Panc1 (cell line): ENCODE measurements at regions not wholly inside any gene's neighbourhood (a gene's known extent, or its start where the extent isn't known, plus 50 kb on each side); places are given as distances from the start of the nearest gene placed in this dataset.

ENCODE experiments used
- ATAC-seq: fragments of 200-7000 bp; cut with Tn5 transposase; 2 replicates; pipeline ENCODE4 v1.9.1; 2020; ENCODE audit warnings: mild to moderate bottlenecking, moderate library complexity
- BruUV-seq: library from RNA; stranded (reverse); fragments of 400-500 nt; replicated peaks from 2 replicates; lab custom pipeline; 2021; lab: Mats Ljungman, UMichigan
- CTCF ChIA-PET: fragments of 300-600 bp; sonication (Branson Sonifier 250); formaldehyde crosslinking; loops from one replicate; lab custom pipeline; 2022; ENCODE audit warnings: antibody characterized with exemption; lab: Charles Lee
- POLR2A ChIA-PET: fragments of 300-600 bp; sonication (Branson Sonifier 250); formaldehyde crosslinking; loops from one replicate; lab custom pipeline; 2022; ENCODE audit warnings: antibody characterized with exemption; lab: Charles Lee
- DNase-seq: peaks from one replicate; pipeline ENCODE4 v3.0.0-alpha.2; 2010; ENCODE audit warnings: low read depth, low spot score
- H3K27ac ChIP-seq: 2 replicates; pipeline ENCODE4 v1.5.1; 2011; ENCODE audit warnings: mild to moderate bottlenecking, low read length, inconsistent platforms
- H3K27me3 ChIP-seq: fragments of 200-500 bp; sonication (Bioruptor generic); 2 replicates; pipeline ENCODE4 v1.6.0; 2014; ENCODE audit warnings: low read length, inconsistent platforms; ENCODE audit not compliant: control insufficient read depth, insufficient read depth
- H3K36me3 ChIP-seq: fragments of 200-500 bp; sonication (Bioruptor generic); 2 replicates; pipeline ENCODE4 v1.5.1; 2014; ENCODE audit warnings: inconsistent platforms, mild to moderate bottlenecking, low read length, moderate library complexity; ENCODE audit not compliant: control insufficient read depth, insufficient read depth
- H3K4me1 ChIP-seq: 2 replicates; pipeline ENCODE4 v1.5.1; 2011; ENCODE audit warnings: inconsistent platforms, mild to moderate bottlenecking, low read length, moderate library complexity; ENCODE audit not compliant: control insufficient read depth, insufficient read depth
- H3K4me3 ChIP-seq, 2 experiments: 2 replicates each; pipeline ENCODE4 v1.5.1; 2011 to 2012; ENCODE audit warnings: low read depth in 2 of 2, low read length in 2 of 2, mild to moderate bottlenecking in 2 of 2, inconsistent platforms in 1 of 2, moderate library complexity in 1 of 2
- H3K9me3 ChIP-seq: fragments of 200-500 bp; sonication (Bioruptor generic); 2 replicates; pipeline ENCODE4 v1.5.1; 2014; ENCODE audit warnings: low read depth, mild to moderate bottlenecking, inconsistent platforms, low read length, moderate library complexity; ENCODE audit not compliant: control insufficient read depth, insufficient read depth
- POLR2AphosphoS5 ChIP-seq: IDR thresholded peaks from 2 replicates; pipeline ENCODE4 v1.6.1; 2012; ENCODE audit warnings: mild to moderate bottlenecking, low read depth, low read length, moderate library complexity
- REST ChIP-seq, 2 experiments: IDR thresholded peaks; 2 replicates each; pipeline ENCODE4 v1.6.1; 2011 to 2012; ENCODE audit warnings: low read depth in 2 of 2, control low read depth in 1 of 2, low read length in 1 of 2, mild to moderate bottlenecking in 1 of 2, moderate library complexity in 1 of 2; ENCODE audit not compliant: insufficient read depth in 1 of 2
- SIN3A ChIP-seq: IDR thresholded peaks from 2 replicates; pipeline ENCODE4 v1.6.1; 2012; ENCODE audit warnings: low read depth, mild to moderate bottlenecking, low read length, moderate library complexity, borderline replicate concordance; ENCODE audit not compliant: insufficient read depth
- TCF7L2 ChIP-seq: IDR thresholded peaks from 2 replicates; pipeline ENCODE4 v1.6.1; 2011; ENCODE audit warnings: mild to moderate bottlenecking, low read depth, low read length, inconsistent platforms
- in situ Hi-C: cut with HindIII; loops from 2 replicates; pipeline ENCODE4 v1.10.0; 2016; ENCODE audit warnings: low sequenced_read_pairs, low pct_unique_long_range_greater_than_20kb
- intact Hi-C: fragments of 100-400 bp; cut with micrococcal nuclease; formaldehyde crosslinking; loops from one replicate; pipeline ENCODE4 v1.10.0; 2022; ENCODE audit not compliant: unreplicated experiment
- TF ChIP-seq, protein P1 (sequence below): fragments of 450-650 bp; IDR thresholded peaks from 2 replicates; pipeline ENCODE4 v1.5.1; 2017; ENCODE audit warnings: mild to moderate bottlenecking

GRCh38 chr19:31656507-31656906 lies 307.3 kb upstream of the TSHZ3 start:
- ChIA-PET CTCF (no interaction called here), POLR2A (no interaction called here)
- intact Hi-C loops (no loop called here), in situ Hi-C loops (no loop called here)
- DNase-seq (no peak), ATAC-seq (no peak)
- H3K27ac ChIP-seq: no peak overlapping the region
- no peak for TF ChIP-seq SIN3A
- TF ChIP-seq, protein P1, sequence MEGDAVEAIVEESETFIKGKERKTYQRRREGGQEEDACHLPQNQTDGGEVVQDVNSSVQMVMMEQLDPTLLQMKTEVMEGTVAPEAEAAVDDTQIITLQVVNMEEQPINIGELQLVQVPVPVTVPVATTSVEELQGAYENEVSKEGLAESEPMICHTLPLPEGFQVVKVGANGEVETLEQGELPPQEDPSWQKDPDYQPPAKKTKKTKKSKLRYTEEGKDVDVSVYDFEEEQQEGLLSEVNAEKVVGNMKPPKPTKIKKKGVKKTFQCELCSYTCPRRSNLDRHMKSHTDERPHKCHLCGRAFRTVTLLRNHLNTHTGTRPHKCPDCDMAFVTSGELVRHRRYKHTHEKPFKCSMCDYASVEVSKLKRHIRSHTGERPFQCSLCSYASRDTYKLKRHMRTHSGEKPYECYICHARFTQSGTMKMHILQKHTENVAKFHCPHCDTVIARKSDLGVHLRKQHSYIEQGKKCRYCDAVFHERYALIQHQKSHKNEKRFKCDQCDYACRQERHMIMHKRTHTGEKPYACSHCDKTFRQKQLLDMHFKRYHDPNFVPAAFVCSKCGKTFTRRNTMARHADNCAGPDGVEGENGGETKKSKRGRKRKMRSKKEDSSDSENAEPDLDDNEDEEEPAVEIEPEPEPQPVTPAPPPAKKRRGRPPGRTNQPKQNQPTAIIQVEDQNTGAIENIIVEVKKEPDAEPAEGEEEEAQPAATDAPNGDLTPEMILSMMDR: no peak
- H3K27me3 ChIP-seq: 0 out of 2 replicates have a peak, but pooled peaks cover 2% of the 10 kb centered on the region
- H3K4me3 ChIP-seq: no peak overlapping the region
- no TSS peak for BruUV-seq
- H3K4me1 ChIP-seq: no peaks in the 10 kb centered on the region
- no peaks in the 10 kb centered on the region for H3K9me3 ChIP-seq
- no peaks in the 10 kb centered on the region for H3K36me3 ChIP-seq

DNA sequence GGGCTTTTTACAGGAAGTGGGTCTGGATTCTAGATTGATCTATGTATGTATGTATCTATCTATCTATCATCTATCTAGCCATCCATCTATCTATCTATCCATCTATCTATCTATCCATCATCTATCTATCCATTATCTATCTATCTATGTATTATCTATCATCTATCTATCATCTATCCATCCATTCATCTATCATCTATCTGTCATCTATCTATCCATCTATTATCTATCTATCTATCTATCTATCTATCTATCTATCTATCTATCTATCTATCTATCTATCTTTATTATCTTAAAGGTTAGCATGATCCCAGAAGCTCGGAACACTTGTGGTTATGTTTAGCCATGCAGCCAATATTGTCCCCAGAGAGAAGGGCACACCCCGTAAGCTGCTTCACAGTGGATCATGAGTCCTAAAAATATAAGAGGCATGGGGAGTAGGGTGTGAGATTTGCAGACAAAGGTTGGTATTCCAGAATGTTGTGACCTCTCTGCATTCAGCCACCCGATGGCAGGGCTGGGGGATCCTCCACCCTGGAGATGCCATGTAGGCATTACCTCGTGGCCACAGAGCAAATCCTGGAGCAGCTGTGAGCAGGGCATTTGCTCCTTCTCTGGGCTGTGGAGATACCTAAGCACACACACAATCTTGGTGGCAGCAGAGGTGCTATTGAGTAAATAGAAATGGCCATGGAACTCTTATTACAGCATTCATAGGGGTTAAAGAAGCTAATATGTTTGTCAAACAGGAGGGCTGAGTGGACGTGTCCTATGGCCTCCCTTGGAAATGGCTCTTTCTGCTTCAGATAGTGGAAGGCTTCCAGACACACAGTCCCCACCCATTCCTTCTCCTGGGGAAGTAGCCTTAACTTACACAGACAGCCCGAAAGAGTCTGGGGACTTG lies 310.0 kb upstream of the TSHZ3 start:
- CTCF ChIA-PET: no interaction called here
- ATAC-seq (no peak), DNase-seq (no peak)
- POLR2A ChIA-PET: no interaction called here
- H3K36me3 ChIP-seq: no peaks in the 10 kb centered on the region
- H3K4me1 ChIP-seq: no peaks in the 10 kb centered on the region
- BruUV-seq: no TSS peak
- TF ChIP-seq SIN3A (no peak), TCF7L2 (no peak), POLR2AphosphoS5 (no peak), REST (IDR thresholded peaks at IDR 0.05; ENCODE audit: insufficient read depth in 1 of 2, low read depth in 2 of 2, low read length in 1 of 2) (no peak)
- TF ChIP-seq, protein P1: no peak
- H3K27ac ChIP-seq: no peak overlapping the region
- intact Hi-C loops: no loop called here
- H3K9me3 ChIP-seq: no peaks in the 10 kb centered on the region
- H3K4me3 ChIP-seq: no peak overlapping the region
- 0 out of 2 replicates have a peak, but pooled peaks cover 2% of the 10 kb centered on the region for H3K27me3 ChIP-seq
- in situ Hi-C loops: no loop called here
